ENCODE measurements at regions not wholly inside any gene's neighbourhood (a gene's known extent, or its start where the extent isn't known, plus 50 kb on each side); places are given as distances from the start of the nearest gene placed in this dataset.

DNA sequence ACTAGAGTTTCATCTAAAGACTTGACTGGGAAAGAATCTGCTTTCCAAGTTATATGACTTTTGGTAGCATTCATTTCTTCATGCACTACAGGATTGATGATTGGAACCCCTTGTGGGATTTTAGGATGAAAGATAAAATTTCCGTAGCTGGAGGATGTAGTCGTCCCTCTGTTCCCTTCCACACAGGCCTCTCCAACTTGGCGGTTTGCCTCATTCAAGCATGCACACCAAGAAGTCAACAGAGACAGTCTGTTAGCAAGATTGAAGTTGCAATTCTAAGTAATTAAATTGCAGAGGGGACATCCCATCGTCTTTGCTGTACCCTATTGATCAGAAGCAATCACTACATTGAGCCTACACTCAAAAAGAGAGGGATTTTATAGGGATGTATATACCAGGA is 777.4 kb upstream of the HS3ST1 start:
- TF ChIP-seq, protein P1, sequence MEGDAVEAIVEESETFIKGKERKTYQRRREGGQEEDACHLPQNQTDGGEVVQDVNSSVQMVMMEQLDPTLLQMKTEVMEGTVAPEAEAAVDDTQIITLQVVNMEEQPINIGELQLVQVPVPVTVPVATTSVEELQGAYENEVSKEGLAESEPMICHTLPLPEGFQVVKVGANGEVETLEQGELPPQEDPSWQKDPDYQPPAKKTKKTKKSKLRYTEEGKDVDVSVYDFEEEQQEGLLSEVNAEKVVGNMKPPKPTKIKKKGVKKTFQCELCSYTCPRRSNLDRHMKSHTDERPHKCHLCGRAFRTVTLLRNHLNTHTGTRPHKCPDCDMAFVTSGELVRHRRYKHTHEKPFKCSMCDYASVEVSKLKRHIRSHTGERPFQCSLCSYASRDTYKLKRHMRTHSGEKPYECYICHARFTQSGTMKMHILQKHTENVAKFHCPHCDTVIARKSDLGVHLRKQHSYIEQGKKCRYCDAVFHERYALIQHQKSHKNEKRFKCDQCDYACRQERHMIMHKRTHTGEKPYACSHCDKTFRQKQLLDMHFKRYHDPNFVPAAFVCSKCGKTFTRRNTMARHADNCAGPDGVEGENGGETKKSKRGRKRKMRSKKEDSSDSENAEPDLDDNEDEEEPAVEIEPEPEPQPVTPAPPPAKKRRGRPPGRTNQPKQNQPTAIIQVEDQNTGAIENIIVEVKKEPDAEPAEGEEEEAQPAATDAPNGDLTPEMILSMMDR (IDR thresholded peaks at IDR 0.05; ENCODE audit: low read depth, low read length): no peak
- TF ChIP-seq EZH2phosphoT487 (IDR thresholded peaks at IDR 0.05; ENCODE audit: low read depth): no peak
